ENCODE measurements at regions not wholly inside any gene's neighbourhood (a gene's known extent, or its start where the extent isn't known, plus 50 kb on each side); places are given as distances from the start of the nearest gene placed in this dataset.

DNA sequence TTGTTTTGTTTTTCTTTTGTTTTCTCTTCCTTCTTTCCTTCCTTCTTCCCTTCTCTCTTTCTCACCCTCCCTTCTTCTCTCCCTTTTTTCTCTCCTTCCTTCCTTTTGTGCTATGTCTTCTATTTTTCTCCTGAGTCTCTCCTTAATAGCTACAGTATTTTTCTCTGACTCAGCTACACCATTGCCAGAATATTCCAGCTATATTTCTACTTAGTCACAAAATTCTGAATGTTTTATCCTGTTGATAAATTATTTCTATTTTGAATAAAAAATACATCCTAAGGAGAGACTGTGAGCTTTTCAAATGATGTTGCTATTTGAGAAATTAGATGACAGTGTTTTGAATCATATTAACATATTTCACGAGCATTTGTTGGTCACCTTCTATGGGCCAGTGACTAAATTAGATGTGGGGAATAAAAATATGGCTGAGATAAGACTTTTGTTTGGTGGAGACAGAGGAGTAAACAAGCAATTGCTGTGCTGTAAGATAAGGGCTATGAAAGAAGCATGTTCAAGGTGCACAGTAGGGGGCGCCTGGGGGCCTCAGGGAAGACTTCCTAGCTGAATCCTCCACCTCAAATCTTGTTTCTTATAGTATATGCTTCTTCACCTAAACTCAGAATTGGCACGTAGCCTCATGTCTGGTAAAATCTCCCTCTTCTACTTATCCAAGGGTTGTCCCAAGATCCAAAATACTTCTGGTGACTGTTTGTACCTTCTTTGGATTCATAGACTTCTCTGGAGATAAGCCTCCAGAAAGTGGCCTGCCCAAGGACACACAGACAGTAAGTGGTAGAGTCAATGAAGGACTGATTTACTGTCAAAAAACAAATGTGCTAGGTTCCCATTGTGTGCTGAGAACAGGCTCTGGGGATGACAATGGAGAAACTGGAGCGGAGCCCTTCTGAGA, 115.5 kb upstream of the CREB5 start:
- Histone ChIP-seq H3K36me3 (ENCODE audit: control insufficient read depth, insufficient read depth, low read length) (no peaks in the 10 kb centered on the region), H3K4ac (ENCODE audit: low read depth, low read length) (no peak overlapping the region), H3K4me3 (ENCODE audit: insufficient read depth, low read depth, low read length) (no peak overlapping the region), H3K14ac (replicated peaks; ENCODE audit: low read depth, low read length) (no peak overlapping the region), H3K79me1 (ENCODE audit: low read depth in 1 of 2, low read length in 2 of 2) (no peaks in the 10 kb centered on the region), H2BK15ac (ENCODE audit: low read depth, low read length) (no peak overlapping the region), H3K9me3 (ENCODE audit: control insufficient read depth, insufficient read depth, low read length) (no peaks in the 10 kb centered on the region), H3K23ac (ENCODE audit: low read depth, low read length) (no peak overlapping the region), H2AK5ac (ENCODE audit: low read depth, low read length) (no peak overlapping the region; the same call in 1 of the 2 replicates), H4K20me1 (ENCODE audit: insufficient read depth, low read length) (no peaks in the 10 kb centered on the region), H3K27ac (ENCODE audit: insufficient read depth, low read length) (no peak overlapping the region), H2BK5ac (ENCODE audit: low read depth, low read length, poor library complexity, severe bottlenecking) (no peak overlapping the region), H3K27me3 (ENCODE audit: control insufficient read depth, insufficient read depth, low read length) (peaks cover 1% of the 10 kb centered on the region; the same call in 1 of the 2 replicates), H2AFZ (replicated peaks; ENCODE audit: low read length, poor library complexity) (no peak overlapping the region), H2BK120ac (ENCODE audit: low read depth, low read length) (no peak overlapping the region), H3K9ac (ENCODE audit: low read depth, low read length) (no peak overlapping the region), H3K9me1 (ENCODE audit: insufficient read depth, low read length) (no peaks in the 10 kb centered on the region), H2AK9ac (replicated peaks; ENCODE audit: low read depth, low read length, poor library complexity) (no peak overlapping the region), H3K4me1 (ENCODE audit: control insufficient read depth, insufficient read depth, low read length) (no peaks in the 10 kb centered on the region), H2BK20ac (ENCODE audit: low read depth, low read length) (no peak overlapping the region), H4K91ac (ENCODE audit: insufficient read depth, low read depth, low read length) (no peak overlapping the region), H4K8ac (ENCODE audit: low read depth in 2 of 2, low read length in 2 of 2) (no peak overlapping the region), H3K18ac (ENCODE audit: low read depth, low read length) (no peak overlapping the region), H3K4me2 (ENCODE audit: low read depth, low read length) (no peak overlapping the region), H3K56ac (ENCODE audit: extremely low read depth, insufficient read depth, low read length) (no peak overlapping the region), H4K5ac (ENCODE audit: low read depth, low read length) (no peak overlapping the region)
- in situ Hi-C loops (cut with MboI; ENCODE audit: low sequenced_read_pairs) (loop anchor here (10.0 to 25.0 kb wide), 3 partner anchors 108 to 815 kb away; no protein-coding TSS in a partner anchor), dilution Hi-C loops (cut with HindIII; ENCODE audit: low sequenced_read_pairs, unreplicated experiment) (no loop called here), intact Hi-C loops (cut with micrococcal nuclease) (loop anchor here (5.0 to 10.0 kb wide), 2 partner anchors 235 to 468 kb away; no protein-coding TSS in a partner anchor)
- no CpG with 5 or more reads among the region's 4 CpGs for WGBS, 2 experiments (ENCODE audit: extremely low coverage in 2 of 2, insufficient read length in 1 of 2)
- BruUV-seq (replicated peaks) = no TSS peak
- no peak for TF ChIP-seq NFE2L2 (IDR thresholded peaks at IDR 0.05; ENCODE audit: low read depth, low read length)
- TF ChIP-seq CTCF (conservative IDR thresholded peaks at IDR 0.05; ENCODE audit: low read depth, low read length) = peak; percentile 56
- TF ChIP-seq RAD21 (IDR thresholded peaks at IDR 0.05; ENCODE audit: low read length) = peak; percentile 56
- no peak for TF ChIP-seq MAFK (IDR thresholded peaks at IDR 0.05; ENCODE audit: low read depth, low read length)
- peak; percentile 39 for TF ChIP-seq SMC3 (IDR thresholded peaks at IDR 0.05; ENCODE audit: low read depth, low read length)
- CTCF ChIA-PET = no interaction called here
- peak; percentile 55 for ATAC-seq (ENCODE audit: low read depth)
- peak; percentile 56 for DNase-seq
- POLR2A ChIA-PET (ENCODE audit: unreplicated experiment) = no interaction called here

All from IMR-90 (cell line).